IMR-90 (cell line): ENCODE measurements at regions not wholly inside any gene's neighbourhood (a gene's known extent, or its start where the extent isn't known, plus 50 kb on each side); places are given as distances from the start of the nearest gene placed in this dataset.

ENCODE experiments used
- ATAC-seq: fragments of 200-7000 bp; cut with Tn5 transposase; 2 replicates; pipeline ENCODE4 v1.9.1; 2020; ENCODE audit warnings: low read depth, mild to moderate bottlenecking, moderate library complexity
- BruUV-seq: library from RNA; stranded (reverse); fragments of 400-500 nt; replicated peaks from 2 replicates; lab custom pipeline; 2021; lab: Mats Ljungman, UMichigan
- CTCF ChIA-PET: fragments of 300-600 bp; formaldehyde crosslinking; extraction: SDS; loops from one replicate; lab custom pipeline; 2021; ENCODE audit warnings: antibody characterized with exemption; lab: Yijun Ruan, JAX
- POLR2A ChIA-PET: fragments of 300-600 bp; sonication (Branson Sonifier 250); formaldehyde crosslinking; loops from one replicate; lab custom pipeline; 2022; ENCODE audit warnings: antibody characterized with exemption; ENCODE audit not compliant: unreplicated experiment; lab: Charles Lee
- DNase-seq: peaks from one replicate; pipeline ENCODE4 v3.0.0; 2013
- H2AFZ ChIP-seq: replicated peaks from 2 replicates; pipeline ENCODE3; 2013; ENCODE audit warnings: low read length, mild to moderate bottlenecking; ENCODE audit not compliant: poor library complexity
- H2AK5ac ChIP-seq: 2 replicates; pipeline ENCODE4 v1.6.1; 2013; ENCODE audit warnings: low read depth, low read length, inconsistent platforms
- H2AK9ac ChIP-seq: replicated peaks from 2 replicates; pipeline ENCODE3; 2013; ENCODE audit warnings: mild to moderate bottlenecking, low read depth, low read length, moderate library complexity; ENCODE audit not compliant: poor library complexity
- H2BK120ac ChIP-seq: 2 replicates; pipeline ENCODE4 v1.6.1; 2013; ENCODE audit warnings: low read depth, low read length, inconsistent platforms
- H2BK15ac ChIP-seq: 3 replicates; pipeline ENCODE4 v1.6.1; 2013; ENCODE audit warnings: low read depth, low read length, inconsistent platforms
- H2BK20ac ChIP-seq: 2 replicates; pipeline ENCODE4 v1.6.1; 2013; ENCODE audit warnings: low read depth, mild to moderate bottlenecking, inconsistent platforms, low read length, moderate library complexity
- H2BK5ac ChIP-seq: 2 replicates; pipeline ENCODE4 v1.6.1; 2013; ENCODE audit warnings: mild to moderate bottlenecking, low read depth, low read length, inconsistent platforms; ENCODE audit not compliant: poor library complexity, severe bottlenecking
- H3K14ac ChIP-seq: replicated peaks from 2 replicates; pipeline ENCODE4 v1.6.1; 2013; ENCODE audit warnings: low read depth, low read length, inconsistent platforms
- H3K18ac ChIP-seq: 2 replicates; pipeline ENCODE4 v1.6.1; 2013; ENCODE audit warnings: low read depth, low read length, control low read depth
- H3K23ac ChIP-seq: 2 replicates; pipeline ENCODE4 v1.6.1; 2013; ENCODE audit warnings: low read depth, low read length, inconsistent platforms
- H3K27ac ChIP-seq: 2 replicates; pipeline ENCODE4 v1.5.1; 2013; ENCODE audit warnings: mild to moderate bottlenecking, control low read depth, low read length; ENCODE audit not compliant: insufficient read depth
- H3K27me3 ChIP-seq: 2 replicates; pipeline ENCODE4 v1.6.1; 2013; ENCODE audit warnings: low read length; ENCODE audit not compliant: control insufficient read depth, insufficient read depth
- H3K36me3 ChIP-seq: 2 replicates; pipeline ENCODE4 v1.6.1; 2013; ENCODE audit warnings: low read length, mixed read lengths; ENCODE audit not compliant: control insufficient read depth, insufficient read depth
- H3K4ac ChIP-seq: 2 replicates; pipeline ENCODE4 v1.6.1; 2013; ENCODE audit warnings: low read depth, low read length, inconsistent platforms
- H3K4me1 ChIP-seq: 2 replicates; pipeline ENCODE4 v1.6.1; 2013; ENCODE audit warnings: low read length, mixed read lengths; ENCODE audit not compliant: control insufficient read depth, insufficient read depth
- H3K4me2 ChIP-seq: 2 replicates; pipeline ENCODE4 v1.6.1; 2013; ENCODE audit warnings: low read depth, mild to moderate bottlenecking, control low read depth, low read length, moderate library complexity
- H3K4me3 ChIP-seq: 2 replicates; pipeline ENCODE4 v1.5.1; 2013; ENCODE audit warnings: low read depth, mild to moderate bottlenecking, control low read depth, low read length, moderate library complexity; ENCODE audit not compliant: insufficient read depth
- H3K56ac ChIP-seq: 2 replicates; pipeline ENCODE4 v1.6.1; 2013; ENCODE audit warnings: low read length, inconsistent platforms; ENCODE audit not compliant: insufficient read depth; ENCODE audit errors: extremely low read depth
- H3K79me1 ChIP-seq, 2 experiments: 2 replicates each; pipeline ENCODE4 v1.6.1; 2013; ENCODE audit warnings: low read length in 2 of 2, inconsistent platforms in 1 of 2, low read depth in 1 of 2
- H3K9ac ChIP-seq: 2 replicates; pipeline ENCODE4 v1.6.1; 2013; ENCODE audit warnings: low read depth, low read length, control low read depth
- H3K9me1 ChIP-seq: 2 replicates; pipeline ENCODE4 v1.6.1; 2013; ENCODE audit warnings: low read length, inconsistent platforms; ENCODE audit not compliant: insufficient read depth
- H3K9me3 ChIP-seq: 2 replicates; pipeline ENCODE4 v1.6.1; 2013; ENCODE audit warnings: low read length; ENCODE audit not compliant: control insufficient read depth, insufficient read depth
- H4K20me1 ChIP-seq: 2 replicates; pipeline ENCODE4 v1.6.1; 2013; ENCODE audit warnings: low read length, inconsistent platforms; ENCODE audit not compliant: insufficient read depth
- H4K5ac ChIP-seq: 2 replicates; pipeline ENCODE4 v1.6.1; 2013; ENCODE audit warnings: mild to moderate bottlenecking, low read depth, low read length, control low read depth
- H4K8ac ChIP-seq, 2 experiments: 2 replicates each; pipeline ENCODE4 v1.6.1; 2013; ENCODE audit warnings: low read depth in 2 of 2, low read length in 2 of 2, control low read depth in 1 of 2, inconsistent platforms in 1 of 2
- H4K91ac ChIP-seq: 2 replicates; pipeline ENCODE4 v1.6.1; 2013; ENCODE audit warnings: low read depth, low read length, inconsistent platforms; ENCODE audit not compliant: insufficient read depth
- BHLHE40 ChIP-seq: fragments of 150-350 bp; IDR thresholded peaks from 2 replicates; pipeline ENCODE4 v1.6.1; 2016; ENCODE audit warnings: mild to moderate bottlenecking, low read depth, low read length
- CEBPB ChIP-seq: IDR thresholded peaks from 2 replicates; pipeline ENCODE4 v1.6.1; 2012; ENCODE audit warnings: low read depth, low read length, improper control_type of control experiment
- CHD1 ChIP-seq: IDR thresholded peaks from 2 replicates; pipeline ENCODE4 v1.6.1; 2012; ENCODE audit warnings: low read depth, low read length, improper control_type of control experiment
- FOS ChIP-seq: fragments of 150-350 bp; IDR thresholded peaks from 2 replicates; pipeline ENCODE4 v1.6.1; 2016; ENCODE audit warnings: low read depth, low read length
- MAFK ChIP-seq: IDR thresholded peaks from 2 replicates; pipeline ENCODE4 v1.6.1; 2012; ENCODE audit warnings: low read depth, low read length, improper control_type of control experiment
- MAZ ChIP-seq: IDR thresholded peaks from 2 replicates; pipeline ENCODE4 v1.6.1; 2012; ENCODE audit warnings: low read depth, mild to moderate bottlenecking, low read length, improper control_type of control experiment, moderate library complexity, borderline replicate concordance
- NFE2L2 ChIP-seq: fragments of 150-350 bp; IDR thresholded peaks from 2 replicates; pipeline ENCODE4 v1.6.1; 2016; ENCODE audit warnings: low read depth, mild to moderate bottlenecking, low read length
- POLR2A ChIP-seq: IDR thresholded peaks from 2 replicates; pipeline ENCODE4 v1.6.1; 2012; ENCODE audit warnings: mild to moderate bottlenecking, low read depth, low read length
- RAD21 ChIP-seq: IDR thresholded peaks from 2 replicates; pipeline ENCODE4 v1.6.1; 2012; ENCODE audit warnings: low read length, improper control_type of control experiment
- RFX5 ChIP-seq: IDR thresholded peaks from 2 replicates; pipeline ENCODE4 v1.8.0; 2012; ENCODE audit warnings: low read depth, mild to moderate bottlenecking, low read length, moderate library complexity
- SMC3 ChIP-seq: fragments of 150-350 bp; IDR thresholded peaks from 2 replicates; pipeline ENCODE4 v1.6.1; 2016; ENCODE audit warnings: low read depth, mild to moderate bottlenecking, antibody characterized with exemption, low read length, moderate library complexity
- WGBS, 2 experiments: methylation state at CpG; one replicate each; pipeline versions ENCODE4 v1.1.5 to v1.1.7; 2013; ENCODE audit warnings: missing lambda C conversion rate in 2 of 2; ENCODE audit not compliant: insufficient read length in 1 of 2; ENCODE audit errors: extremely low coverage in 2 of 2; 5-methylcytosine and 5-hydroxymethylcytosine counted together
- dilution Hi-C: fragments of 300-500 bp; cut with HindIII; formaldehyde crosslinking; loops from one replicate; pipeline ENCODE4 v1.14.3; 2018; ENCODE audit warnings: low sequenced_read_pairs; ENCODE audit not compliant: unreplicated experiment
- in situ Hi-C: fragments of 300-500 bp; cut with MboI; formaldehyde crosslinking; loops from 3 replicates; pipeline ENCODE4 v1.14.3; 2019; ENCODE audit warnings: low sequenced_read_pairs, inconsistent platforms, mixed read lengths
- intact Hi-C: fragments of 100-400 bp; cut with micrococcal nuclease; formaldehyde crosslinking; loops from 2 replicates; pipeline ENCODE4 v1.10.0; 2022
- TF ChIP-seq, protein P1 (sequence below): conservative IDR thresholded peaks from 2 replicates; pipeline ENCODE4 v1.5.1; 2012; ENCODE audit warnings: mild to moderate bottlenecking, low read depth, low read length, improper control_type of control experiment
- TF ChIP-seq, protein P2 (sequence below): fragments of 150-350 bp; IDR thresholded peaks from 2 replicates; pipeline ENCODE4 v1.6.1; 2016; ENCODE audit warnings: low read depth, mild to moderate bottlenecking, low read length, moderate library complexity, borderline replicate concordance

DNA sequence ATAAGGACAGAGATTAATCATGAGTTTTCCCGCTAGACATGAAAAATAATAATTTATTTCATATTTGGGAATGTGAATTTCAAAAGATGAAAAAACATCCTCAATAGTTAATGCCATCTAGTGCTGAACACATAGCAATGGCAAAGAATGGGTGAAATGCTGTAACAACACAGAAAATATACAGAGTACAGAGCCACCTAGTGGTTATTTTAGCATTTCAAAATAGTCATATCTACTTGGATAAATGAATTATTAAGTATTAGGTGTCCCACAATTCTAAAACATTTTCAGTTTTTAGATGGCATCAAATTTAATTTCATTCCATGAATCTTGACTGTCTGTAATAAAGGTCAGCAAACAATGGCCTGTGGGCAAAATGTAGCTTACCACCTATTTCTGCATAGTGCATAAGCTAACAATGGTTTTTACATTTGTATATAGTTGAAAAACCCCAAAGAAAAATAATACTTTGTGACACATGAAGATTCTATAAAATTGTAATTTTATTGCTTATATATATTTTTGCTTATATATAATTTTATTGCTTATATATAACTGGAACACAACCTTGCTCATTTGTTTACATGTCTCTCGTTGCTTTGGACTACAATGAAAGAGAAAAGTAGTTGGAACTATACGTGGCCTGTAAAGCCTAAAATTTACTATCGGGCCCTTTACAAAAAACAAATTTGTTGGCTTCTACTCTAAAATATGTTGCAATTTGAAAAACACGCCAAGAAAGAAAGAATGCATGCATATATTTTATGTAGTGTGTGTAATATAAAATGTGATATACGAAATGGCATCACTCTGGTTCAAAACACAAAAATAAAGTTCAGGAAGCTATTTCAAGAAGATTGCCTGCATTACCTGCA lies 99.1 kb upstream of the FAM47C start:
- H2BK20ac ChIP-seq: no peak overlapping the region
- no peak overlapping the region for H3K4me3 ChIP-seq
- no peak overlapping the region for H3K9ac ChIP-seq
- H2BK120ac ChIP-seq: no peak overlapping the region
- TF ChIP-seq CHD1: no peak
- 0 out of 2 replicates have a peak, but pooled peaks have one; percentile 26 for TF ChIP-seq RAD21
- TF ChIP-seq NFE2L2: no peak
- no peak for TF ChIP-seq POLR2A
- TF ChIP-seq BHLHE40: no peak
- no peak for TF ChIP-seq MAZ
- TF ChIP-seq RFX5: no peak
- no peak for TF ChIP-seq FOS
- TF ChIP-seq, protein P1, sequence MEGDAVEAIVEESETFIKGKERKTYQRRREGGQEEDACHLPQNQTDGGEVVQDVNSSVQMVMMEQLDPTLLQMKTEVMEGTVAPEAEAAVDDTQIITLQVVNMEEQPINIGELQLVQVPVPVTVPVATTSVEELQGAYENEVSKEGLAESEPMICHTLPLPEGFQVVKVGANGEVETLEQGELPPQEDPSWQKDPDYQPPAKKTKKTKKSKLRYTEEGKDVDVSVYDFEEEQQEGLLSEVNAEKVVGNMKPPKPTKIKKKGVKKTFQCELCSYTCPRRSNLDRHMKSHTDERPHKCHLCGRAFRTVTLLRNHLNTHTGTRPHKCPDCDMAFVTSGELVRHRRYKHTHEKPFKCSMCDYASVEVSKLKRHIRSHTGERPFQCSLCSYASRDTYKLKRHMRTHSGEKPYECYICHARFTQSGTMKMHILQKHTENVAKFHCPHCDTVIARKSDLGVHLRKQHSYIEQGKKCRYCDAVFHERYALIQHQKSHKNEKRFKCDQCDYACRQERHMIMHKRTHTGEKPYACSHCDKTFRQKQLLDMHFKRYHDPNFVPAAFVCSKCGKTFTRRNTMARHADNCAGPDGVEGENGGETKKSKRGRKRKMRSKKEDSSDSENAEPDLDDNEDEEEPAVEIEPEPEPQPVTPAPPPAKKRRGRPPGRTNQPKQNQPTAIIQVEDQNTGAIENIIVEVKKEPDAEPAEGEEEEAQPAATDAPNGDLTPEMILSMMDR: peak; percentile 57
- no peak for TF ChIP-seq MAFK
- no peak for TF ChIP-seq CEBPB
- peak; percentile 29; the same call in 1 of the 2 replicates for TF ChIP-seq SMC3
- TF ChIP-seq, protein P2, sequence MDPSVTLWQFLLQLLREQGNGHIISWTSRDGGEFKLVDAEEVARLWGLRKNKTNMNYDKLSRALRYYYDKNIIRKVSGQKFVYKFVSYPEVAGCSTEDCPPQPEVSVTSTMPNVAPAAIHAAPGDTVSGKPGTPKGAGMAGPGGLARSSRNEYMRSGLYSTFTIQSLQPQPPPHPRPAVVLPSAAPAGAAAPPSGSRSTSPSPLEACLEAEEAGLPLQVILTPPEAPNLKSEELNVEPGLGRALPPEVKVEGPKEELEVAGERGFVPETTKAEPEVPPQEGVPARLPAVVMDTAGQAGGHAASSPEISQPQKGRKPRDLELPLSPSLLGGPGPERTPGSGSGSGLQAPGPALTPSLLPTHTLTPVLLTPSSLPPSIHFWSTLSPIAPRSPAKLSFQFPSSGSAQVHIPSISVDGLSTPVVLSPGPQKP: no peak
- in situ Hi-C loops: no loop called here
- H2BK15ac ChIP-seq: no peak overlapping the region
- no peak overlapping the region for H3K14ac ChIP-seq
- no peak overlapping the region for H2AFZ ChIP-seq
- dilution Hi-C loops: no loop called here
- H4K5ac ChIP-seq: no peak overlapping the region
- H2AK9ac ChIP-seq: no peak overlapping the region
- no peak overlapping the region for H3K23ac ChIP-seq
- H3K27me3 ChIP-seq: no peaks in the 10 kb centered on the region
- no peaks in the 10 kb centered on the region for H3K9me1 ChIP-seq
- no peak overlapping the region for H3K4ac ChIP-seq
- intact Hi-C loops: loop anchor here (10.0 kb wide), 1 partner anchor 1874 kb away; no protein-coding TSS in a partner anchor
- no peaks in the 10 kb centered on the region for H3K9me3 ChIP-seq
- no CpG with 5 or more reads among the region's 6 CpGs for WGBS, 2 experiments
- H4K20me1 ChIP-seq: no peaks in the 10 kb centered on the region
- ATAC-seq (peak; percentile 83), DNase-seq (peak; percentile 29)
- no peaks in the 10 kb centered on the region for H3K4me1 ChIP-seq
- H3K4me2 ChIP-seq: no peak overlapping the region
- H4K91ac ChIP-seq: no peak overlapping the region
- no peak overlapping the region for H4K8ac ChIP-seq
- no peak overlapping the region for H2AK5ac ChIP-seq
- no peaks in the 10 kb centered on the region for H3K79me1 ChIP-seq
- CTCF ChIA-PET: no interaction called here
- no peaks in the 10 kb centered on the region for H3K36me3 ChIP-seq
- H2BK5ac ChIP-seq: no peak overlapping the region
- H3K18ac ChIP-seq: no peak overlapping the region
- no TSS peak for BruUV-seq
- H3K27ac ChIP-seq: no peak overlapping the region
- POLR2A ChIA-PET: no interaction called here
- no peak overlapping the region for H3K56ac ChIP-seq
